ENCODE measurements at regions not wholly inside any gene's neighbourhood (a gene's known extent, or its start where the extent isn't known, plus 50 kb on each side); places are given as distances from the start of the nearest gene placed in this dataset.

GRCh38 chr2:34664266-34664665 is 1065.2 kb upstream of the FAM98A start:
- no peak for DNase-seq

GRCh38 chr2:34663314-34663713 is 1064.2 kb upstream of the FAM98A start:
- no peak for DNase-seq

GRCh38 chr2:34660741-34661140 is 1061.6 kb upstream of the FAM98A start:
- DNase-seq = no peak

- no peak for DNase-seq
Observed at GRCh38 chr2:34656632-34657031, 1057.5 kb upstream of the FAM98A start.

- no peak for DNase-seq
Observed at GRCh38 chr2:34652636-34653035, 1053.5 kb upstream of the FAM98A start.

GRCh38 chr2:34646901-34647300 is 1047.8 kb upstream of the FAM98A start:
- DNase-seq = no peak

GRCh38 chr2:34632327-34632726 is 1033.2 kb upstream of the FAM98A start:
- DNase-seq = no peak

GRCh38 chr2:34627003-34627402 is 1027.9 kb upstream of the FAM98A start:
- DNase-seq = no peak

- no peak for DNase-seq
Observed at GRCh38 chr2:34604164-34604563, 1005.1 kb upstream of the FAM98A start.

- no peak for DNase-seq
Observed at GRCh38 chr2:34602262-34602661, 1003.2 kb upstream of the FAM98A start.

GRCh38 chr2:34601561-34601960 is 1002.5 kb upstream of the FAM98A start:
- no peak for DNase-seq

- no peak for DNase-seq
Observed at GRCh38 chr2:34578641-34579040, 979.5 kb upstream of the FAM98A start.

- no peak for DNase-seq
Observed at GRCh38 chr2:34570266-34570872, 971.3 kb upstream of the FAM98A start.

GRCh38 chr2:34567128-34567527 is 968.0 kb upstream of the FAM98A start:
- no peak for DNase-seq

- no peak for DNase-seq
Observed at GRCh38 chr2:34552337-34552736, 953.2 kb upstream of the FAM98A start.

- DNase-seq = no peak
Observed at GRCh38 chr2:34549710-34550345, 950.7 kb upstream of the FAM98A start.

- no peak for DNase-seq
Observed at GRCh38 chr2:34547900-34548299, 948.8 kb upstream of the FAM98A start.

GRCh38 chr2:34547340-34547739 is 948.2 kb upstream of the FAM98A start:
- DNase-seq = no peak

GRCh38 chr2:34545486-34546136 is 946.5 kb upstream of the FAM98A start:
- DNase-seq = no peak

- no peak for DNase-seq
Observed at GRCh38 chr2:34534761-34535160, 935.7 kb upstream of the FAM98A start.

GRCh38 chr2:34534341-34534740 is 935.2 kb upstream of the FAM98A start:
- no peak for DNase-seq

- DNase-seq = no peak
Observed at GRCh38 chr2:34533585-34534183, 934.6 kb upstream of the FAM98A start.

- DNase-seq = no peak
Observed at GRCh38 chr2:34529965-34530364, 930.9 kb upstream of the FAM98A start.

- no peak for DNase-seq
Observed at GRCh38 chr2:34523958-34524514, 924.9 kb upstream of the FAM98A start.
